ENCODE measurements at regions not wholly inside any gene's neighbourhood (a gene's known extent, or its start where the extent isn't known, plus 50 kb on each side); places are given as distances from the start of the nearest gene placed in this dataset.

- TF ChIP-seq MNT (IDR thresholded peaks at IDR 0.05) = no peak
These were observed 89.4 kb upstream of the EDIL3 start (continued) for GRCh38 chr5:84474126-84474525.

GRCh38 chr5:84453405-84453804 is 68.7 kb upstream of the EDIL3 start:
- Histone ChIP-seq H3K9ac (ENCODE audit: insufficient read depth, low read depth, low read length) (no peak overlapping the region), H4K20me1 (ENCODE audit: insufficient read depth, low read length) (no peaks in the 10 kb centered on the region), H3K79me2 (ENCODE audit: insufficient read depth, low read length) (no peaks in the 10 kb centered on the region), H3K4me1 (ENCODE audit: insufficient read depth, low read length) (no peaks in the 10 kb centered on the region), H3K4me3 (replicated peaks in 1 of 3; ENCODE audit: insufficient read depth in 1 of 3, low read depth in 2 of 3, low read length in 3 of 3) (no peak overlapping the region), H3K4me2 (ENCODE audit: low read depth, low read length) (no peak overlapping the region), H2AFZ (ENCODE audit: low read length) (no peak overlapping the region), H3K36me3 (replicated peaks in 1 of 2; ENCODE audit: control insufficient read depth in 1 of 2, insufficient read depth in 2 of 2, low read length in 2 of 2) (no peaks in the 10 kb centered on the region), H3K27ac (ENCODE audit: extremely low read length, insufficient read depth, low read length) (no peak overlapping the region), H3K27me3 (ENCODE audit: control insufficient read depth in 1 of 2, insufficient read depth in 2 of 2, low read length in 2 of 2) (no peaks in the 10 kb centered on the region), H3K9me3 (ENCODE audit: low read length) (peaks cover 12% of the 10 kb centered on the region)
- DNase-seq (ENCODE audit: low spot score) (no peak), FAIRE-seq (no peak), ATAC-seq (no peak)
- intact Hi-C loops (cut with micrococcal nuclease; ENCODE audit: unreplicated experiment) = loop anchor here (10.0 kb wide), 1 partner anchor 739 kb away; no protein-coding TSS in a partner anchor
- in situ Hi-C loops (cut with HindIII; ENCODE audit: extremely low pct_ligation_motif_present, low pct_unique_long_range_greater_than_20kb) = no loop called here
- TF ChIP-seq ZNF839 (CRISPR knock-in tag; IDR thresholded peaks at IDR 0.05; ENCODE audit: borderline replicate concordance) (no peak), ZNF629 (CRISPR knock-in tag; conservative IDR thresholded peaks at IDR 0.05) (no peak), RAD51 (IDR thresholded peaks at IDR 0.05; ENCODE audit: borderline replicate concordance) (no peak), RELA (CRISPR knock-in tag; IDR thresholded peaks at IDR 0.05) (no peak), BRCA1 (CRISPR knock-in tag; IDR thresholded peaks at IDR 0.05) (no peak), SMAD1 (CRISPR knock-in tag; IDR thresholded peaks at IDR 0.05; ENCODE audit: borderline replicate concordance, low read depth) (no peak), ZNF3 (CRISPR knock-in tag; IDR thresholded peaks at IDR 0.05) (no peak), CREB1 (IDR thresholded peaks at IDR 0.05) (no peak), CREB1 (CRISPR knock-in tag; IDR thresholded peaks at IDR 0.05) (no peak), MYC (CRISPR knock-in tag; IDR thresholded peaks at IDR 0.05; ENCODE audit: borderline replicate concordance) (no peak)
- ChIA-PET POLR2A (no interaction called here), CTCF (ENCODE audit: low intra/inter-chr PET ratio, low total read pairs) (no interaction called here)
- BruUV-seq (replicated peaks) = no TSS peak

Data from HepG2 (cell line).